Jurkat, Clone E6-1 (cell line): ENCODE measurements at regions not wholly inside any gene's neighbourhood (a gene's known extent, or its start where the extent isn't known, plus 50 kb on each side); places are given as distances from the start of the nearest gene placed in this dataset.
"Not testable (repeated sequence)": the region's sequence is repeated elsewhere in the genome, so short reads cannot be mapped to it uniquely, and the experiment has no call there.

ENCODE experiments used
- DNase-seq: peaks from one replicate; pipeline ENCODE4 v3.0.0-alpha.2; 2011; ENCODE audit warnings: low read depth, low spot score
- H3K4me3 ChIP-seq: 2 replicates; pipeline ENCODE4 v1.5.1; 2011; ENCODE audit warnings: mild to moderate bottlenecking, low read length, control low read depth, moderate library complexity

DNA sequence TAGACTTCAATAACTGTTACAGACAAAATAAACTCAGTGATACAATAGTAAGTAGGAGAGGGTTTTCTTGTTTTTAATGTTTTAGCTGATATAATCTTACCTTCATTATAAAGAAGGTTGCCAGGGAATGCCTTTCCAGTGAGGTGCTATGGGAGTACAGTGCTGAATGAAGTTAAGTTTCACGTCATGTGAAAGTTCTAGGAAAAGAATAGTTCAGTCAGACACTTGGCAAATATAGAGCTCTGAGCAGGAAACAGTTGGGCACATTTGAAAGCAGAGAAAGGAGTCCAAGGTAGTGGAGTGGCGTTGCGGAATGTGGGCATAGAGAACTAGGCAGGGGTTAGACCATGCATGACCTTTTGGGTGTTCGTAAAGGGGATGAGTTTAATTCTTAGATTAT lies 88.6 kb upstream of the DCN start:
- DNase-seq = no peak
- no peak overlapping the region for H3K4me3 ChIP-seq

DNA sequence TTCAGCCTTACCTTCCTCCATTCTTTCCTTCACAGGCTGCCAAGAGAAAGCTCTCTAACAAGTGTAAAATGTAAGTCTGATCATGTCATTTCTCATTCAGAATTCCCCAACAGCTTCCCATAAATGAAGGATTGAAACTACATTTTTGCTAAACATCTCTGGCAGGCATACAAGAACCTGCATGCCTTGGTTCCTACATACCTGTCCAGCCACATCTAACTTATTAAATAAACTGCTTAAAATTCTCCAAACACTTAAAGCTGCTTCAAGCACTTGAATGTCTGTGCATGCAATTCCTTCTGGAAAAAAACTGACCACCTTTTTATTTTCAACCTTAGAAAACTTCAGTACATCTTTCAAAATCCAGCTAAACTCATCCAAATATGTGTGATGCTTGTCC lies 84.4 kb upstream of the DCN start:
- no peak for DNase-seq
- H3K4me3 ChIP-seq = no peak overlapping the region

DNA sequence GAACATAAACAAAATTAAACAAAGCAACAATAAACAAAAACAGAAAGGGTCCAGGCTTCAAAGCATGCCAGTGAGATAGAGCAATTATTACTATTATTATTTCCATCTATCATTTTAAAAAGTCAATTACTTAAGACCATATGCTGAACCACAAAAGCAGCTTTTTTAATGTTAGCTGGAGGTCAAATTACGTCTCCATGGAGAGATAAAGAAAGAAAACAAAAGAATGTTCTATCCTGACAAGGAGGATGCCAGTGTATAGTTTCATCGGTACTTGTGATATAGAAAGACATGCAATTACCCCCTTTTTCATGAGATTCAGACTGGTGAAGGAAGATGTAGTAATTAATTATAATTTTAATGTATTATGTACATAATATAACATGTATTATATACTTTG lies 81.6 kb upstream of the DCN start:
- no peak for DNase-seq
- no peak overlapping the region for H3K4me3 ChIP-seq

DNA sequence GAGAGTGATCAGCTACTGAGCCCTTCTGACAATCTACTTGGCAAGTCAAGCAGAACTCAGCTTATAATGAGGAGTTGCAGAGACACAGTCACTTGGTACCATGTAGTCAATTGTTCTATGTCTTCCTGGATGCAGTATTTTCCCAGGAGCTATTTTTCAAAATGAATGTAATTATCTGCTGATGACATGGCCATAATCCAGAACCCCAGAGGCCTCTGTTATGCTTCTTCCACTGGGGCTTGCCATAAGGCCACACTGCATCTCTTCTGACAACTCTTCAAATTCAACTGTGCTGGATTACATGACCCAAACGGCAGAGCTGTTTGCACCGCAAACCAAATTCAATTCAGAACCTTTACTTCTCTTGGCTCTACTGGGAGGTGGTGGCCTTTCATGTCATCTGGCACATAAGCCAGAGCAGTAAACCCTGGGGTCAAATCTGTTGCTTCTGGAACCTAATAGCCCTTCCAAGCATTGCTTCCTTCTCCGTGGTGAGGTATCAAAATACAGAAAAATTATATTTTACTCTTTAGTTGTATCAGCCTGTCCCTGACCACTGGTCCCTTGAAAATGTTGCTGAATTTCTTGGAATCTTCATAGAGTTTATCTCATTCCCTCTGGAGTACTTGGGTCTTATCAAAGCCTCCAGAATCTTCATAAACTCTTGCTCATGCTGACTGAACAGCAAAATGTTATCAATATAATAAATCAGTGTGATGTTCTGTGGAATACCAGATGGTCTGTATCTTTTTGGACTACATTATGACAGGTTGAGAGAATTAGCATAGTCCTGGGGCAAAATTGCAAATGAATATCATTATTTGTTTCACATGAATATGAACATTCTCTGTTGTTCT lies 79.4 kb upstream of the DCN start:
- no peak overlapping the region for H3K4me3 ChIP-seq
- no peak for DNase-seq

DNA sequence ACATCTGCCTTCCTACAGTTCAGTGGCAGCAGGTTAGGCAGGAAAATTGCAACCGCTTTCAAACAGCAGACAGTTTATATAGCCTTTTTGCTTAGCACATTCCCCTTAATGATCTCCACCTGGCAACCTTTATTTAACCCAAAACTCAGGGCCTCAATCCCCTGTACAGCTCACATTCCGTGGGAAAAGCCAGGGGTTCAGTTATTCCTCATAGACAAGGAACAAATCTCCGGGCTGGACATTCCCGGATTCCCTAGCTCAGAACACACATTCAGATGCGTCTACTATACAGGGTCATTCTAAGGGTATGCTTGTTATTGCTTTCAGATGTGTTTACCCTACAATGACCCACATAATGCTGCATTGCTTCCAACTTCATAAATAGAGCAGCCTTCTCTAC lies 73.8 kb upstream of the DCN start:
- no peak for DNase-seq
- H3K4me3 ChIP-seq = no peak overlapping the region

DNA sequence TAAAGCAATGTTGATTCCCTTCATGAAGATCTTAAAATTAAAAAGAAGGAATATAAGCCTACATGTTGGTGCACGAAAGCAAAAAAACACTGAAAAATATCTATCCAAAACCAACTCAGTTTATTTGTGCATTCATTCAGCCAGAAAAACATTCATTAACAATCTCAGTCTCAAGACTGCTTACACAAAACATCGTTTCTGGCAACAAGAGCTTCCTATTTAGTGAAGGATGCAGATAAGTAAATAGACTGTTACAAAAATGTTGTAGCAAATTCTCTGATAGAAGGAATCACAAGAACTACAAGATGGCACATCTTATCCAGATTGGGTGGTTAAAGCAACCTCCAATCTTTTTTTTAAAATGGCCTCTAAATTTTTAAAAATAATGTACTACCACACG lies 69.7 kb upstream of the DCN start:
- H3K4me3 ChIP-seq = no peak overlapping the region

DNA sequence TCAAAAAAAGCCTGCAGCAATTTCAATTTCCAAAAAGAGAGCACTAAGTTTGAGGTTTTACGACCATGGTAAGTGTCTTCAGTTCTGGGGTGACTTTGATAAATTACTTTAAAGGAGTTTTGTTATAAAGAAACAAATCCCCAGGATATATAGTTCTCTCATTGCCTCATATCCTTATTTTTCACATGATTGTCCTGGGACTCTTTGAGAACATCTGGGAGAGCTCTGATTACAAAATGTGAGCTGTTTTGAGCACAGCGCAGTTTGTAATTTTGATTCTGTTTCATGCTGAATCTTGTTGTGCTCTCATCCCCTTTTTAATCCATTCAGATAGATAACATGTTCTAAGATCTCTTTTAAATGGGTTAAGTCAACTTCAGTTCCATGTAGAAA lies 67.7 kb upstream of the DCN start:
- no peak for DNase-seq
- H3K4me3 ChIP-seq = no peak overlapping the region

More for the DNA sequence above, 69.7 kb upstream of the DCN start:
- DNase-seq = no peak

DNA sequence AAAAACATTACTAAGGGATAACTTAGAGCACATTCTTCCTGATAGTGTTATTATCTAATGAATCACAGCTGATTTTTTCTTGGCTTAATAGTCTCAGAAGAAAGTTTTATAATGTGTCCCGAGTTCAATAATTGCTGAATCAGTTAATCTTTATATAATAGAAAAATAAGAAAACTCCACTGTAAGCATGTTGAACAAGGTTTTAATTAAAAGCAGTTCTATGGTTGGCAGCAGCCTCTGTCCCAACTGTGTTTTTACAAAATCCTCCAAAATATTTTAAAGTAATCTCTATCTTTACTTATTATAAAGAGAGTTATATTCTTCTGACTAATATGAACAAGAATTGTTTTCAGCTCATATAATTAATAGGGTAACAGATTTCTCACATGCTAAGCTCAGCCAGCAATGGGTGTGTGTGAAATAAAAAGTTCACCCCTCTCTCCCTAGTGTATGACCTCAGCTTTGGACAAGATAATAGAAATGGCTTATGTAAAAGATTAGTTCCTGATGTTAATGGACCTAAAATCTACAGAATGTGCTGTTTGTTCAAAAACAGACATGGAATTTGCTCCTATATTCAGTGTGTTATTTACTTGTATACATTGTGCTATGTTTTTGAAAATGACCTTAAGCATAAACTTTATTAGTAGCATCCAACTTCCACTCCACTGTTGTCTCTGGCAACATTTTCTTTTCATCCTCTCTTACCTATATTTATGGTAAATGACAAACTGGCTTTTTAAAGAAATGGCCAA lies 67.1 kb upstream of the DCN start:
- no peak overlapping the region for H3K4me3 ChIP-seq
- DNase-seq = no peak

DNA sequence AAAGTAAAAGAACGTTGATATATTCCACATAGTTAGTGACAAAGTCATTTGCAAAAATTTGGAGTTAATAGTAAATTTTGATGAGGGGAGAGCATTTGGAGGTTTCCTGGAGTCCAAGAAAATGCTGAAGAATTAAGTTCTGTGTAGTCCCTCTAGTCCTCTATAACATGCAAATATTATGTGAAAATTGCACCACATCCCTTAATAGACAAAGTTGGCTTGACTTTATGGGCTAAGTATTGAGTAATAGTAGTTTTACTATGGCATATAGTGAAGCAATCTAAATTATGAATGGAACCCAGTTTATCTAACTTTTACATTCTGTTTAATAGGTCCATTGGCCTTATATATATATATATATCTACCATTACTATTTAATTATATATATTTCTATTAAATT lies 66.4 kb upstream of the DCN start:
- no peak for DNase-seq
- no peak overlapping the region for H3K4me3 ChIP-seq

DNA sequence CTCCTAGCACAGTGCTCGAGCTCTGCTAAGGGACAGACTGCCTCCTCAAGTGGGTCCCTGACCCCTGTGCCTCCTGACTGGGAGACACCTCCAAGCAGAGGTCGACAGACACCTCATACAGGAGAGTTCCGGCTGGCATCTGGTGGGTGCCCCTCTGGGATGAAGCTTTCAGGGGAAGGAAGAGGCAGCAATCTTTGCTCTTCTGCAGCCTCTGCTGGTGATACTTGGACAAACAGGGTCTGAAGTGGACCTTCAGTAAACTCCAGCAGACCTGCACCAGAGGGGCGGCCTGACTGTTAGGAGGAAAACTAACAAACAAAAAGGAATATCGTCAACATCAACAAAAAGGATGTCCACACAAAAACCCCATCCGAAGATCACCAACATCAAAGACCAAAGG lies 60.6 kb upstream of the DCN start:
- not testable (repeated sequence) for DNase-seq, H3K4me3 ChIP-seq

DNA sequence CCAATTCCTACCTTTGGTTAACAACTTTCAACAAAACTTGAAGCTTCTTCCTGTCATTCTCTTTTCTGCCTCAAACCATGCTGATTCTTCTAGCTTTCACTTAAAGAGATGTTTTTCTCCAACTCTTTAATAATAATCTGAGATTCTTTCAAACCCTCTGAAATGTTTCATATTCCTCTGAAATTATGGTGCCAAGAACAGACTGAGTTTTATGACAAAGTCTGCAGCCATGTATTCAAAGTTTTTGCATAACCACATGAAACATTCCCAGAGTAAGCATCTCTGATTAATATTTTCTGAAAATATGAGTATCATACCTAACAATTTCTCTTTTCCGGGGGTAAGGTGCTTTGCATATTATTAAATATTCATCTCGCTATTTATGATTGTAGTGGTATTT lies 59.1 kb upstream of the DCN start:
- H3K4me3 ChIP-seq = no peak overlapping the region
- no peak for DNase-seq

DNA sequence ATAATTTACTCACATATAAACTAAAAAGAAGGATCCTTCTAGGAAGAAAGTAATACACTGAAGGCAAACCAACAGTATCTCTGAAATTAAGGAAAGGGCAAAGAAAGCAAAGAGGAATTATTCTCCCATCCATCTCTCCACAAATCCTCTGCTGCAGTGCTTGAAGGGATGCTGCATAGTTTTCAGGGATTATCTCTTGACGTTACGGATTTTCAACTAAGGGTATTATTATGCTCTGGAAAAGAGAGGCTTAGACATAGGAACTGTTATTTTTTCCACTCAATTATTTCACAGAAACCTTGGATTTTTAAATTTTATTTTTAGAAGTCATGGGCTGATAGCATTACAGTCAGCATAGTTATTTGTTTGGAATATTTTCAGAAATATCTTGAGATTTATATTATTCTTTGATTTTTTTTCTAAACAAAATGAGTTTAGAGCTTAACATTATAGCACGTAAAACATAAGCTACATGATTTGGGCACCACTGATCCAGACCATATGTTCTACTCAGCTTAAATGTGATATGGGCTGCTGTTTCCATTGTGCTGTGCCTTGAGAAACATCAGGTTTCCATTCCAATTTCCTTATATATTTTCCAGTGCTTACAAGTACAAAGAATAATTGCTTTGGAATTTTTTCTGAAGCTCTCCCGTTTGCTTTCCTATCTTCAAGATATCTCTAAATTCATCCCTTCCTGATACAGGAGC lies 57.9 kb upstream of the DCN start:
- no peak for DNase-seq
- H3K4me3 ChIP-seq = no peak overlapping the region

DNA sequence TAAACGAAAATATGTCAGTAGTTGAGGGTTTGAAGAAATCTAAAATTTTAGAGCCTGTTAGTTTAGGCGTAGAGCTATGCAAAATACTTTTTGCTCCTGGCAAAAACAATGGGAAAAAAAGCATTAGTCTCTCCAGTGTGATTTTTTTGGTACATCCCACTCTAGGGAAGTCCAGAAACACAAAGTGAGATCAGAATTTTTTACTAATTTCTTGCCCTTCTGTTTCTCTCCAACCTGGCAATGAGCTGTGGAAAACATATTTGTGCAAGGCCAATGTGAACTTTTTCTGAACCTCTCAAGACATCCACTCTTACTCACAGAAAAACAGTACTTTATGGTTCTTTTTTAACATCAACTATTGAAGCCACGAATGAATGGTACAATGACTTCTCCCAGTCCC lies 56.9 kb upstream of the DCN start:
- DNase-seq = no peak
- H3K4me3 ChIP-seq = no peak overlapping the region
